ENCODE measurements at regions not wholly inside any gene's neighbourhood (a gene's known extent, or its start where the extent isn't known, plus 50 kb on each side); places are given as distances from the start of the nearest gene placed in this dataset.

- no peak for TF ChIP-seq CTCF (IDR thresholded peaks at IDR 0.05)
- no peak for TF ChIP-seq POLR2AphosphoS5 (IDR thresholded peaks at IDR 0.05)
Measured at GRCh38 chr21:19640964-19641363, 1237.4 kb upstream of the TMPRSS15 start.
